Spinal cord (tissue), 9 donors: ENCODE measurements at regions not wholly inside any gene's neighbourhood (a gene's known extent, or its start where the extent isn't known, plus 50 kb on each side); places are given as distances from the start of the nearest gene placed in this dataset.

Experiments used
- DNase-seq, 6 donors: peaks; one replicate each; pipeline versions ENCODE4 v3.0.0 to v3.0.0-alpha.2; 2013 to 2015; ENCODE audit warnings: low spot score in 6 of 6, low read depth in 4 of 6
- H3K27ac ChIP-seq: one replicate; pipeline ENCODE4 v1.5.1; 2013; ENCODE audit warnings: low read depth, low read length, control low read depth
- H3K27me3 ChIP-seq: one replicate; pipeline ENCODE4 v1.6.1; 2013; ENCODE audit warnings: low read length; ENCODE audit not compliant: control insufficient read depth, insufficient read depth
- H3K36me3 ChIP-seq: one replicate; pipeline ENCODE4 v1.6.1; 2013; ENCODE audit warnings: low read length; ENCODE audit not compliant: control insufficient read depth, insufficient read depth
- H3K4me1 ChIP-seq: one replicate; pipeline ENCODE4 v1.6.1; 2013; ENCODE audit warnings: low read length; ENCODE audit not compliant: control insufficient read depth, insufficient read depth
- H3K4me3 ChIP-seq: one replicate; pipeline ENCODE4 v1.5.1; 2013; ENCODE audit warnings: low read depth, low read length, control low read depth
- H3K9me3 ChIP-seq: one replicate; pipeline ENCODE4 v1.6.1; 2013; ENCODE audit warnings: low read length; ENCODE audit not compliant: control insufficient read depth, insufficient read depth
- WGBS: methylation state at CpG from one replicate; pipeline ENCODE4 v1.1.5; 2013; ENCODE audit warnings: missing lambda C conversion rate; ENCODE audit not compliant: insufficient coverage; 5-methylcytosine and 5-hydroxymethylcytosine counted together
- donor health status: healthy.

DNA sequence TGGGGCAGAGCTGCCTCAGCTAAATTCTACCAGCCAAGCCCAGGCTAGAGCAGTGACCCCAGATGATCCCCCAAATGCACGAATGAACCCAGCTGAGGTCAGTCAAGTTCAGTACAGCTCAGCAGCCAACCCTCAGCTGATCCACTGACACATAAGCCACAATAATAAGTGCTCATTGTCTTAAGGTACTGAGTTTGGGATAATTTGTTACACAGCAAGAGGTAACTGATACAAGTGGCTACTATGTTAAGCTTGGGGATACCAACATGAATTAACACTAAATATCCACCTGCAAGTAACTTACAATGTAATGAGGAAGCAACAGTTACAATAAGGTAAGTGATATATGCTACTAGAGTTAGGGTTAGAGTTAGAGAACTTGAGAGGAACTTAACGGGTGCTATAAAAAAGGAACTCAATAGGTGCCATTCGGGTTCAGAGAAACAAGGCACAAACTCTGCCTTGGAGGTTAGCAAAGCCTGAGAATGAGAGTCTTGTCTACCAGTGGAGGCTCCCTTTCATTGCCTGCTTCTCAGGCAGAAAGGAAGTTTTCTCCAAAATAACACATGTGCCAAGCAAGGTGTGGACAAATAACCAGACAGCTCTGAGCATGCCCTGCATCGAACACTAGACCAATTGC is 189.4 kb downstream of the ARL4C start:
- no peaks in the 10 kb centered on the region for H3K27me3 ChIP-seq
- H3K9me3 ChIP-seq = no peaks in the 10 kb centered on the region
- no peaks in the 10 kb centered on the region for H3K4me1 ChIP-seq
- WGBS = 100% methylated on average over 3 of the region's 4 CpGs
- no peak for DNase-seq
- no peak overlapping the region for H3K4me3 ChIP-seq
- no peak overlapping the region for H3K27ac ChIP-seq
- no peaks in the 10 kb centered on the region for H3K36me3 ChIP-seq

DNA sequence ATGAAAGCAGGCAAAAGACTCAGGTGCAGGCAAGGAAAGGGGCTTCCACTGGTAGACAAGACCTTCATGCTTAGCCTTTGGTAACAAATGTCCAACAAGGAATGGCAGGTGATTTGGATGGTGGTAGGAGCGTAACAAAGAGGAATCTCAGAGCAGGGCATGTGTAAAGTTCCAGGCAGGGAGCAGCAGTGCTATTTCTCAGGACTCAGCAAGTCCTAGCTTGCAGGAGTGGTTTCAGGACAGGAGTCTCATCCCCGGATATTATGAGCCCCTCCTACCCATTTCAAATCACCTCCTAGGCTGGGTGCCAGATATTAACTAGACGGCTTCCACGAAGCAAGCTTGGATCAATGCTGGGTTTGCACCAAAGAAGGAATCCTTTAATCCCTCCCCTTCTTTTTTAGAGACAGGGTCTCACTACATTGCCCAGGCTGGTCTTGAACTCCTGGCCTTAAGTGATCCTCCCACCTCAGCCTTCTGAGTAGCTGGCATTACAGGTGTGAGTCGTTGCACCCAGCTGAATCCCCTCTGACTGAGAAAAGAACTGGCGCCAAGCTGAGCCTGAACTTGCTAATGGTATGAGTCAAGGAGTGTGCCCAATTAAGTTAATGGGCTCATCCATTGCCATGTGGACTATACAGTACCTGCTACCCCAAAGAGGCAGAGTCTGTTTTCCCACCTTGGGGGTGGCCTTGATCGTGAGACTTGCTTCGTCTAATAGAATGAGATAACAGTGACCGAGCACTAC is 190.3 kb downstream of the ARL4C start:
- H3K36me3 ChIP-seq = no peaks in the 10 kb centered on the region
- DNase-seq = no peak
- H3K9me3 ChIP-seq = no peaks in the 10 kb centered on the region
- H3K4me3 ChIP-seq = no peak overlapping the region
- H3K27ac ChIP-seq = no peak overlapping the region
- peaks cover 3% of the 10 kb centered on the region for H3K4me1 ChIP-seq
- no peaks in the 10 kb centered on the region for H3K27me3 ChIP-seq
- 93% methylated on average over 6 of the region's 9 CpGs for WGBS

DNA sequence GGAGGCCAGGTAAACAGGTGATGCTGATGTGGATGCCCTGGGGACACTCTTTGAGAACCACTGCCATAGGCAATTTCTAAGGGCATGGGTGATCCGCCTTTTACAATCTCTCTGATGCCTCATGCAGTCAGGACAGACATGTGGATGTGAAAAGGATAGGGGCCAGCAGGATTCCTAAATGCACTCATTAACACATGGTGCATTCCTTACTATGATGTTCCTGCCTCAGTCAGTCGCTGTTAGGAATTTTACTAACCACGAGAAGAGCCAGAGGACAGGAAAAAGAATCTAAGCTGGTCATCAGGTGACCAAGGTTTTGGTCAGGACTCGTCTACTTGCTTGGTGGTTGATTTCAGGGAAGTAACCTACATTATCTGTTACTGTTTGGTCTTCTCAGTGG is 191.0 kb downstream of the ARL4C start:
- no peaks in the 10 kb centered on the region for H3K9me3 ChIP-seq
- no peak overlapping the region for H3K4me3 ChIP-seq
- no peaks in the 10 kb centered on the region for H3K27me3 ChIP-seq
- no peaks in the 10 kb centered on the region for H3K36me3 ChIP-seq
- WGBS = 89% methylated on average over 3 of the region's 4 CpGs
- no peak overlapping the region for H3K27ac ChIP-seq
- DNase-seq = no peak
- H3K4me1 ChIP-seq = peaks cover 8% of the 10 kb centered on the region

DNA sequence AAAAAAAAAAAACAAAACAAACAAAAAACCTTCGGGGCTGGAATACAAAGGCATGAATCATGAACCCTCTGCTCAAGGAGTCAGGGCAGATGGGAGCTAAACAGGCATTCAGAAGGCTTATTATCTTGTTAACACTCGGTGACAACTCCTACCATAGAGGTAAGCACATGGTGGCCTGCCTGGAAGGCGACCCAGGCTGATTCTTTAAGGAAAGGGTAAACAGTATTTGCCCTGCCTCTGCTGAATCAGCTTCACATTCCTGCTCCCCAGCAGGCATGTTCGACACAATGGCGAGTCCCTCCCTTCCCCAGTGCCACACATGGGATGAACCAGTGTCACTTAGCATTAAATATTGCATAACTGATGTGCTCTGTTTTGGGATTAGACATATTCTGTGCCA is 191.9 kb downstream of the ARL4C start:
- DNase-seq = no peak
- WGBS = 44% methylated on average over 2 of the region's 5 CpGs
- H3K27ac ChIP-seq = no peak overlapping the region
- H3K27me3 ChIP-seq = no peaks in the 10 kb centered on the region
- H3K4me1 ChIP-seq = peaks cover 13% of the 10 kb centered on the region
- no peak overlapping the region for H3K4me3 ChIP-seq
- no peaks in the 10 kb centered on the region for H3K36me3 ChIP-seq
- H3K9me3 ChIP-seq = no peaks in the 10 kb centered on the region

DNA sequence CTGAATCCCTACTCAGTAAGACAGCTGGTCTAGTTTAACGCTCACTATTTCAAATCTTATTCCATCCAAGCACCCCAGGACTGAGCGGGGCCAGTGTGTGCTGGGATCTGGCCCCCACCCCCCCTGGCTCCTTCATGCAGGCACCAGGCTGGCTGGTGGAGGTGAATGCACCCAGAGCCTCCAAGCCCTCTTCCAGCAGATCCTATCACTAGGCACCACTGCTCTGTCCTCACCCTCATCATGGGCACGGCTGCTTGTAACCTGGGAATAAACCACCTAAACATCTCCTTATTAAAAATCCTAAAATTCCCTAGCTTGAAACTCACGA is 194.3 kb downstream of the ARL4C start:
- H3K27me3 ChIP-seq = no peaks in the 10 kb centered on the region
- WGBS = 78% methylated on average over 4 of the region's 4 CpGs
- no peak overlapping the region for H3K4me3 ChIP-seq
- no peak overlapping the region for H3K27ac ChIP-seq
- no peaks in the 10 kb centered on the region for H3K36me3 ChIP-seq
- DNase-seq = no peak
- no peaks in the 10 kb centered on the region for H3K9me3 ChIP-seq
- peaks cover 13% of the 10 kb centered on the region for H3K4me1 ChIP-seq

DNA sequence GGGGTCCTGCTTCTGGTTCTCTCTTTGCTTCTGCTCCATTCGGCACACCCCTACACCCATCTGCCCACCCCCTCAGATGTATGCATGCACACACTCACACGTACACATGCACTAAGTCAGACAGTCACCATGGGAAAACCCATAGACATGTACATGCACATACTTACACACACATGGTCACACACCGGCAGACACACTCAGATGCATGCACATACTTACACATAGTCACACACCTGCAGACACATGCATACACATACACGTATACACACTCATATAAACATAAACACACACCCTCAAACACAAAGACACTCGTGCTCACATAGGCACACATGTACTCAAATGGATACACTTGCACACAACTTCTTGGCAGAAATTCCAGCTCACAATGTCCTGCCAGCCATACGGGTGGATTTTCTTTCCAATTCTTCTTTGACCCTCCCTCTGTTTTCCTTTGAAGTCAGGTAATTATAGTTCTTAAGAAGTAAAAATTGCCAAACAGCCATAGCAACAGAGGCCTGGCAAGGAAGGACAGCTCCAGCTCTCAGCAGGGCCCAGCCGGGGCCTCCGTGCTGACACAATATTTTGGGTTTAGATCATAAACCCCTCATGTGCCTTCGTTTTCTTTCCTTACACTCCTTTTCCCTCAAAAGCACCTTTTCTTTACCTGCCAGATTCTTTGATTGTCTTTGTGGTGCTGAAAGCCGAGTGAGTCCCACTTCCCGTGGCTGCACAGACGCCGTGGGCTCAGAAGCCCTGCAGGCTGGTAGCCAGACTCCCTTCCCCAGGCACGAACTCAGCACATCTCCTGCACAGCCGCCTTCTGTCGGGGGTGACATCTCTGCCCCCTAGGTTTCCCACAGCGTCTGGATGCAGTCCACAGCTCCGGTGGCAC is 195.7 kb downstream of the ARL4C start:
- Histone ChIP-seq H3K4me1 (peaks cover 13% of the 10 kb centered on the region), H3K4me3 (no peak overlapping the region), H3K27ac (no peak overlapping the region), H3K9me3 (no peaks in the 10 kb centered on the region), H3K36me3 (no peaks in the 10 kb centered on the region), H3K27me3 (no peaks in the 10 kb centered on the region)
- no peak for DNase-seq
- 63% methylated on average over 16 of the region's 18 CpGs for WGBS

DNA sequence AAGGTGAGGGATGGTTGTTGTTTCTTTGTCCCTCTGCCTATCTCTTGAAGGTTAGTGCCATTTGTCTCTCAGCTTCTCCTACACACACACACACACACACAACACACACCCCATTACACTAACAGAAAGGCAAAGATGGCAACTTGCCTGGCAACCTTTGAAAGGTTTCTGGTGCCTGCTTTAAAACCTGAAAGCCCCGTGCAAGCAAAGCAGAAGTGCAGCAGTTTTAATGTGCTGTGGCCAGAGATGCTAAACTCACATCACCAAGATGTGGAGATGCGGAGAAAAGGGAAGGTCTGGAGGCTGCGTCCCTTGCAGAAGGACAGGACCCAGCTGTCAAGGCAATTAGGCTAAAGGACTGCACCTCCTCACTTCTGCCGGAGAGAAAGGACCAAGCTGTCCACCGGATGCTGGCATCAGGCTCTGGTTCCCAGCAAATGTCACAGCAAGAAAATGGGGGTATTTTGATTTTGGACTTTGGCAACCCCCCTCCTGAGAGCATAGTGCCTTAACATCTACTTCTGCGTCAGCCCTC is 196.4 kb downstream of the ARL4C start:
- WGBS = 60% methylated on average over 2 of the region's 6 CpGs
- peaks cover 13% of the 10 kb centered on the region for H3K4me1 ChIP-seq
- H3K27ac ChIP-seq = no peak overlapping the region
- no peak for DNase-seq
- H3K27me3 ChIP-seq = no peaks in the 10 kb centered on the region
- H3K36me3 ChIP-seq = no peaks in the 10 kb centered on the region
- H3K9me3 ChIP-seq = no peaks in the 10 kb centered on the region
- H3K4me3 ChIP-seq = no peak overlapping the region

DNA sequence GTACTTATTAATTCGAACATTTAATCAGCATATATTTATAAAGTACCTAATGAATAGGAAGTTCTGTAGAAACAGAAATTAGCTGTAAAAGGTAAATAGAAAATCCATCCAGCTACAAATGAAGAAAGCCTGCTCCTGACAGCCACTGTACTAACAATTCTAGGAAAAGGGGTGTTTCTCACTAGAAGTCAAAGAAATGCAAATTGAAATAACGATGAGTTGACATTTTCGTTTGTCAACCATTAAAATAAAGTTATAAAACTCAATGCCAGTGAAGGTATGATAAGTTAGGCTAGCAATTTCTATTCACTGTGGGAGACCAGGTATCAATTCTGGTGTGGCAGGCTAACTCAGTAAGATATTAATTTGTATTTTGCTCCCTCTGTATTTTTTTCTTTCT is 198.0 kb downstream of the ARL4C start:
- peaks cover 13% of the 10 kb centered on the region for H3K4me1 ChIP-seq
- no peaks in the 10 kb centered on the region for H3K36me3 ChIP-seq
- no peak overlapping the region for H3K27ac ChIP-seq
- whole genome bisulfite sequencing = no CpG with 5 or more reads among the region's 3 CpGs
- H3K9me3 ChIP-seq = no peaks in the 10 kb centered on the region
- H3K27me3 ChIP-seq = no peaks in the 10 kb centered on the region
- no peak for DNase-seq
- H3K4me3 ChIP-seq = no peak overlapping the region

DNA sequence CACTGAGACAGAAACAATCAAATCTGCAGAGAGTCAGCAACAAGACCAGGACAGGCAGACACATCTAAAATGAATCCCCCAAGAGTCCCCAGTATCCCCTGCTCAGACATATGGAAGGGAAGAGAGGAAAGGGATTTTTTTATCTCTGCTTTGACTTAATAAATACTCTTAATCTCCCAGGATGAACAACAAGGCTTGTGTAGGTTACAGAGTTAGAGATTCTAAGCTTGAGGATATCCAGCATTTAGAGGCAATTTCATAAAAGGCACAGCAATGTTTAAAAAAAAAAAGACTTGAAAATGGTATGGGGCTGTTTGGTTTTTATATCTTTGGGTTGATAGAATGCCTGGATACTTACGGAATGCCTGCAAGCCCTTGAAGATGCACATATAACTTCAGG is 199.9 kb downstream of the ARL4C start:
- H3K4me3 ChIP-seq = no peak overlapping the region
- H3K9me3 ChIP-seq = no peaks in the 10 kb centered on the region
- no peaks in the 10 kb centered on the region for H3K36me3 ChIP-seq
- DNase-seq = no peak
- peaks cover 15% of the 10 kb centered on the region for H3K4me1 ChIP-seq
- whole genome bisulfite sequencing = 100% methylated on average over 1 of the region's 1 CpG
- H3K27me3 ChIP-seq = no peaks in the 10 kb centered on the region
- H3K27ac ChIP-seq = no peak overlapping the region
